NCI-H2107 treated with DMSO at 0.1 percent for 48 hours (cell line): ENCODE measurements at regions not wholly inside any gene's neighbourhood (a gene's known extent, or its start where the extent isn't known, plus 50 kb on each side); places are given as distances from the start of the nearest gene placed in this dataset.

ENCODE experiments used
- DNase-seq: peaks from one replicate; lab custom pipeline; 2025; ENCODE audit not compliant: unreplicated experiment; lab: John Stamatoyannopoulos, UW

DNA sequence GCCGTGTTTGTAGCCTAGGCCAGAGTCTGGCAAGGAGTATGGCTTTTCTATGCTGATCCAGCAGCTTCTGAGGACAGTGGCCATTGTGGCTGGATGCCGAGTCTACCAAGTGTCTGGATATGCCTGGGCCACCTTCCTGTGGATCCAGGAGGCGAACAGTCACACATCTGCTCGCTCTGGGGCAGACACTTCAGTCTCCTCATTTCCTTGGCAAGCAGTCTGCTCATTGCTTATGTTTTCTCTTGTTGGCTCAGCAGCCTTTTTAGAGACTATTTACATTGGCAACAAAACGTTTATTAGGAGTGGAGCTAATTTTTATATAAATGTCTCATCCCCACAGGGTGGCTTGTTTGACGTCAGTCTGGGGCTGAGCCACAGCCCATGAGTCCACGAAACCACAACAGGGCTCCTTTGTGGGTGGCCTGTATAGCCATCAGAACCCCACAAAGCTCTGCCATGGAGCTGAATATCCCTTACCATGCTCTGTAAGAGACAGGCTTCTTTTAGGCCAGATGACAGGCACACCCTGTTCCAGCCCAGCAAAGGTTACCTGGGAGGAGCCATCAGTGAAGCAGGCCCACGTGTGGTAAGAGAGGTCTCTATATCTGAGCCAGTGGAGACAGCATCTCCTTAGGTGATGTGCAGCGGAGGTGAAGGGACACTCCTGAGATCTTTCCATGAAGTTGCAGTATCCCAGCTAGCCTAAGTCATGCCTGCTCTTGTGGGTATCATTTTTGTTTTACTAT, 221.7 kb downstream of the DIRAS2 start:
- DNase-seq: no peak

GRCh38 chr9:90421786-90422185, 220.8 kb downstream of the DIRAS2 start:
- no peak for DNase-seq

DNA sequence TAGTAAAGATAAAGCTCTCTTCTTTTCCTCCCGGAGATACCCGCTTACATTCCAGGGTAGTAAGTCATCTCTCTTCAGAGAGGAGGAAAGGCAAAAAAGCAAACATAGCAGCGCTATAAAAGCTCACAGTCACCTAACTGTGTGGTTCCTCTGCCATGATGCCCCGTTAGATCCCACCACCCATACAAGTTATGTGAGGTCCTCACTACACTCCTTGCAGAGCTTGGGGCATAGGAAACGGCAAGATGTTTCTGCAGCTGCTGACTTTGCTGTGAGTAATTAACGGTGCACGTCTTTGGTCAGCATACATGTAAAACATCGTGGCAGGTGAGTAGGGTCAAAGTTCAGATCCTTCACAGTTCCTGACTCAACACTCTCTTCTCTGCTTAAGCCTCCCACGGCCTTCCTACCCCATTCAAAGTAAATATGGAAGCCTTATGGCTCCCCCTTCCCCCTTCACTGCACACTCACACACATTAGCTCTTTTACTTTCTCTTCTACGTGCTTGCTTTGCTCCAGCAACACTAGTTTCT, 218.9 kb downstream of the DIRAS2 start:
- DNase-seq: no peak

GRCh38 chr9:90428517-90428916, 214.1 kb downstream of the DIRAS2 start:
- DNase-seq: no peak

- DNase-seq: no peak
Measured at GRCh38 chr9:90432951-90433350, 209.7 kb downstream of the DIRAS2 start.

DNA sequence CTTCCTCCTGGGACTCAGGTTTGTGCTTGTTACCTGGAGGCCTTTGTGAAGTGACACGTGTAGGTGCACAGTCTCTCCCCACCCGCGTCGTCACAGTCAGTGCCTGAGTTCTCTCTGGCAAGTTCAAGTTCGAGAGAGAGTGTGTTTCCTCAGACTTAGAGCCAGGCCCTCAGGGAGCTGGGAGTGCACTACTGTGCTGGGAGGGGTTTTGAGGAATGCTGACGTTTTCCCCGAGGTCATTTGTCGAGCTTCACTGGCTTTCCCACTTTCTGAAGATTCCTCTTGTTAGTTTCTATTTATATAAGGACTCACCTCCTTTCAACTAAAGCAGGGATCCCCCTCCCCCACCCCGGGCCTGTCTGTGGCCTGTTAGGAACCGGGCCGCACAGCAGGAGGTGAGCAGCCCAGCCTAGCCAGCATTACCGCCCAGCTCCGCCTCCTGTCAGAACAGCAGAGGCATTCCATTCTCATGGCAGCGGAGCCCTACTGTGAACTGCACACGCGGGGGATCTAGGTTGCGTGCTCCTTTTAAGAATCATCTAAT, 209.2 kb downstream of the DIRAS2 start:
- DNase-seq: no peak

DNA sequence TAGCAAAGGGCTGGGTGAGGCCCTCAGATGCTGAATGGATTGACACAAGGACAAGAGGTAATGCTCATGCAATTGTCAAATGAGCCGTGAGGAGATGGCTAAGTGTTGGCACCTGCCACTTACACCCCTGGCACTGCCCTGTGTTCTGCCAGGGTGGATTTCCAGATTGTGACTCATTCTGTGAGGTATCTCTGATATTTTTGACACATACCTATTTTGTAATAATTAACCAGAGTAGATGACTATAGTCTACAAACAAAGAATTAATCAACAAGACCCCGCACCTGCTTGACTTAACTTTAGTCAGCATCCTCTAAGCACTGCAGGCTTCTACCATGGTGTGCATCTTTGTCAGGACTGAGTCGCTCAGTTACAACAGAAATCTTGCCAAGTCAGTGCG, 200.8 kb downstream of the DIRAS2 start:
- DNase-seq: no peak

DNA sequence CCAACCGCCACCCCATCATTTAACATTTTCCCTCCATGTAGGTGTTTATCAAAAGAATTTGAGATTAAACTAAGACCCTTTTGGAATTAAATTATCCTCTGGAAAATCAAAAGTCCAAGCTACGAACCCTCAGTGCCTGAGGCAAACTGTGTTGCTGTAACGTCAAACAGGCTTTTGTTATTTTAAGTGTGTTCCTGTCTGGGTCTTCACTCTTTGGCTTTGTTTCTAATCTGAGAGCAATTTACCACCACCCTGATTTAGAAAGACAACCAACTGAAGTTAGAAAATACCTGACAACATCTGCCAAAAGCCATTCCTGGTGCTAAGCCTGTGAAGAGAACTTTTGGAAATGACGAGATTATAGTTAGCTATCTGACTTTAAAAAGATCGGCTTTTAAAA, 199.9 kb downstream of the DIRAS2 start:
- no peak for DNase-seq

- DNase-seq: no peak
Measured at GRCh38 chr9:90444609-90445204, 197.9 kb downstream of the DIRAS2 start.

DNA sequence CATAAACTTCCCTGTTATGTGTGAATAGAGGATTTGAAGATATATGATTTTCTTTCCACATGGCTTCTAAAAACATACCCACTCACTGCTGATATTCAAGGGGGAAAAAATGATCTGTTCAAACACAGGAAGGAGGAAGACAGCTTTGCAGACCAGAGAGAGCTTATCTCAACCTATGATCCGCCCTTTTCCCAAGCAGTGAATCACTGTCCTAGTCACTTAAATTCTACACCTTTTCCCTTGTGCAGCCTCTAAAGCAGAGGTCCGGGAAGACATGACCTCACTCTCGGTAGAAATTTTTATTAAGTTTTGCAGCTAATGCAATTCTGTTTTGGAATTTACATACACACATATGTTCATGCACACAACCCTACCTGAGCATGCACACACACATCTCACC, 197.2 kb downstream of the DIRAS2 start:
- no peak for DNase-seq

GRCh38 chr9:90446200-90446948, 196.2 kb downstream of the DIRAS2 start:
- no peak for DNase-seq

GRCh38 chr9:90447773-90448172, 194.9 kb downstream of the DIRAS2 start:
- no peak for DNase-seq

- DNase-seq: peak; percentile 57
Measured at GRCh38 chr9:90449213-90449925, 193.3 kb downstream of the DIRAS2 start.

DNA sequence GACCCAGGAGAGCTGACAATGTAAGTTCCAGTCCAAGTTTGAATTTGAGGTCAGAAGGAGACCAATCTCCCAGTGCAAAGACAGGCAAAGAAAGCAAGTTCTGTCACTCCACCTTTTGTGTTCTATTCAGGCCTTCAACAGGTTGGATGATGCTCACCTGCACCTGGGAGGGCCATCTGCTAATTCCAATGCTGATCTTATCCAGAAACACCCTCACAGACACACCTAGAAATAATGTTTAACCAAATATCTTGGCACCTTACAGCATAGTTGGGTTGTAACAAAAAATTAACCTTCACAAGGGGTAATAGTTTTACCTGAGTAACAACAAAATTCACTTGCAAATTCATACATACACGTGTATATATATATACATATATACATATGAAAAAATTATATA, 190.8 kb downstream of the DIRAS2 start:
- no peak for DNase-seq

GRCh38 chr9:90455316-90455715, 187.3 kb downstream of the DIRAS2 start:
- no peak for DNase-seq

DNA sequence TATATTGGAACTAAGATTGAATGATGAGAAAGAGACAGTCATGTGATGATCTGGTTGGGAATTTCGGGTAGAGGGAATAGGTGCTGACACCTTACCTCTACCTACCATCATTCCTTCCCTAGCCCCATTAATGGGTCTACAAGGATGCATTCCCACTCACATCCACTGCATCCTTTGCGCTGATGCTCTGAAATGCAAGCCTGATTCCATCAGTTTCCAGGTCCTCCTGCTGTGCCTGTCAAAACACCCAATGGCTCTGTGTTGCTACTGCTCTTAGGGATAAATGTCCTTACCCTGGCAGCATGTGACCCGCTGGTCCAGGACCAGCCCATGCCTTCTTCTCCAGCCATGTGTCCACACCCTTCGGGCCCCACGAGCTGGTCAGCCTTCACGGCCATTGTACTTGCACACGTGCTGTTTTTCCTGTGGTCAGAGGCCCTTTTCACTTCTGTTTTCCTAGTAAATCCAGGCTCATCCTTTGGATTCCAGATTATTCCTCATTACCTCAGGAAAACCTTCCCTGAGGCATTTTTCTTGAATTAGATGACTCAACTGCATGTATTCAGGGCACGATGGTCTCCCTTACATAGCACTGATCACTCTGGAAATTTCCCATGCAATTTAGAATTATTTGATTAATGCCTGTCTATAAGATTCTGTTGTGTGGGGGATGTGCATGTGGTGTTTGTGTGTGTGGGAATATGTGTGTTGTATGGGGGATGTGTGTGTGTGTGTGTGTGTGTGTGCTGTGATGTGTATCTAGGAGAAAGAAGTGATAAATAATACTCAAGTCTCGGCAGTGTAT, 185.0 kb downstream of the DIRAS2 start:
- DNase-seq: no peak

- no peak for DNase-seq
Measured at GRCh38 chr9:90458485-90458884, 184.1 kb downstream of the DIRAS2 start.

DNA sequence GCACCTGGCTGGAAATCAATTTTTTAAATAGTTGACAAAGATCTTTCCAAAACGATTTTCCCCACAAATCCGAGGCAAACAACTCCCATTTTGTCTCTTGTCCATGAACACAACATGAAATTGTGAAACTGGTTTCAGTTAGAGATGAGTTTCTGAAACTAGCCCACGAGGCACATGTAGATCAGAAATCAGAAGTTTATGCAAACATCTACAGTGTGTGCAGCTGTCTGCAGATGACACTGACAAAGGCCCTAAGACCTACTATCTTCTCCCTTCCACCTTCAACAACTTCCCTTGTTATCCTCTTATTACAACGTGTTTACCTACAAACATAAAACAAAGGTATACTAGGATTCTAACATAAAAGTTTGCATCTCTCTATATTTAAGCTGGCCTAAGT, 183.3 kb downstream of the DIRAS2 start:
- no peak for DNase-seq

DNA sequence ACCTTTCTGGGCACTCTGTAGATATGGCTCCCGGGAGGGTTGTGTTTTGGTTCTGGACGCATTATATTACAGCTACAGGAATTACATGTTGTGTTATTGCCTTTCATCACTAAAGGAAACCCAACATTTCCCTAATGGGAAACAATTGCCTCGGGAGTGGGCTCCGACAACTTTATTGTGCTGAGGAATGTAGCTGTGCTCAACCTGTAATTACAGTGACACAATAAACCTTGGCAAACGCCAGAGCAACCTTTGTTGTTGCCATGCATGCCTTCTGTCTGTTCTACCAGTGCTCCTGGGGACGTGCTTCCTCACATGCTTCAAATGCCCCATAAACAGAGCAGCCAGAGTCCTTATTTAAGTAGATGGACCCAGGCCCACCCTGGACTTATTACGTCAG, 182.4 kb downstream of the DIRAS2 start:
- no peak for DNase-seq

DNA sequence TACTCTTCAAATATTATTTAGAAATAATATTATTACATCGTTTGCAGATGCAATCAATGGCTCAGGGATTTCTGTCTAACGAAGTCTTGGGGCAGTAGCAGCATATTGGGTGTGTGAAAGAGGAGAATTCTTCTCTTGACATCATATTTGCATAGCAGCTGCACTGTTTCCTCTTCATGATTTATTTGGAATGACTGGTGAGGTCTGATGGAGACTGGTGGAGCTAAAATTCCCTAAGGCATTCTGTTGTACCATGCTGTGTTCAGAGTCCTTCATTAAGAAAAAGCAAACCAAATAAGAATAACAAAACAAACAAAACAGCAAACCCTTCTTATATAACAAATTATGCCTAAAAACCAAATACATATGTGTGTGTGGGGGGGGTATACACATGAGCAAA, 177.6 kb downstream of the DIRAS2 start:
- DNase-seq: peak; percentile 70
